ENCODE measurements at regions not wholly inside any gene's neighbourhood (a gene's known extent, or its start where the extent isn't known, plus 50 kb on each side); places are given as distances from the start of the nearest gene placed in this dataset.
A peak's percentile ranks its signal among the peaks of the same experiment; 100 is the strongest.
"Not testable (repeated sequence)": the region's sequence is repeated elsewhere in the genome, so short reads cannot be mapped to it uniquely, and the experiment has no call there.

DNA sequence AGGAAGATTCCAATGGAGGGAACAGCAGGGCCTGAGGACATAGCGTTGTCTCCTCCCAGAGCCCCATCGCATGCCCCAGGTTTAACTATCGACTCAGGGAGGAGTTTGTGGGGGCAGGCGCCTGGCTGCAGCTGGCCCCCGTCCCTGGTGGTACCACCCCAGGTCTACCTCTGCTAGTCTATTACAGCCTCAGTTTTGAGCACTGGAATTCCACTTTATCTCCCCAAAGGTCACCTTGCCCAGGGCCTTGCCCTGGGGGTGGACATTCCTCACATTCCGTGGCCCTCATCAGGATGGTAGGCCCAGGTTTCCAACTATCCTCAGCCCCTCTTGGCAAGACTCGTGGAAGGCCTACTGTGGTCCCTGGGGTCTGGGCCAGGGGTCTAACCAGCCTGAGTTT, 65.4 kb upstream of the SSBP3 start:
- Mint-ChIP-seq H3K27me3 (ENCODE audit: insufficient read depth) (peaks cover 26% of the 10 kb centered on the region), H3K27ac (no peak overlapping the region)

DNA sequence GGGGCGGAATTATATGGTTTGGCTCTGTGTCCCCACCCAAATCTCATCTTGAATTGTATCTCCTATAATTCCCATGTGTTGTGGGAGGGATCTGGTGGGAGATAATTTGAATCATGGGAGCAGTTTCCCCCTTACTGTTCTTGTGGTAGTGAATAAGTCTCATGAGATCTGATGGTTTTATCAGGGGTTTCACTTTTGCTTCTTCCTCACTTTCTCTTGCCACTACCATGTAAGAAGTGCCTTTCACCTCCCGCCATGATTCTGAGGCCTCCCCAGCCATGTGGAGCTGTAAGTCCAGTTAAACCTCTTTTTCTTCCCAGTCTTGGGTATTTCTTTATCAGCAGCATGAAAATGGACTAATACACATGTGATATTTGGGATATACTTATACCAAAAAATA, 63.2 kb upstream of the SSBP3 start:
- H3K4me1 Mint-ChIP-seq (ENCODE audit: low read depth); DNase-seq; H3K9me3 Mint-ChIP-seq; H3K27ac Mint-ChIP-seq; H3K36me3 Mint-ChIP-seq (ENCODE audit: low read depth); H3K4me3 Mint-ChIP-seq: not testable (repeated sequence)
- H3K27me3 Mint-ChIP-seq (ENCODE audit: insufficient read depth) = peaks cover 19% of the 10 kb centered on the region

More for the DNA sequence above, 65.4 kb upstream of the SSBP3 start:
- Mint-ChIP-seq H3K4me1 (ENCODE audit: low read depth) (no peaks in the 10 kb centered on the region), H3K9me3 (no peaks in the 10 kb centered on the region), H3K4me3 (no peak overlapping the region), H3K36me3 (ENCODE audit: low read depth) (no peaks in the 10 kb centered on the region)
- TF ChIP-seq, protein P1, sequence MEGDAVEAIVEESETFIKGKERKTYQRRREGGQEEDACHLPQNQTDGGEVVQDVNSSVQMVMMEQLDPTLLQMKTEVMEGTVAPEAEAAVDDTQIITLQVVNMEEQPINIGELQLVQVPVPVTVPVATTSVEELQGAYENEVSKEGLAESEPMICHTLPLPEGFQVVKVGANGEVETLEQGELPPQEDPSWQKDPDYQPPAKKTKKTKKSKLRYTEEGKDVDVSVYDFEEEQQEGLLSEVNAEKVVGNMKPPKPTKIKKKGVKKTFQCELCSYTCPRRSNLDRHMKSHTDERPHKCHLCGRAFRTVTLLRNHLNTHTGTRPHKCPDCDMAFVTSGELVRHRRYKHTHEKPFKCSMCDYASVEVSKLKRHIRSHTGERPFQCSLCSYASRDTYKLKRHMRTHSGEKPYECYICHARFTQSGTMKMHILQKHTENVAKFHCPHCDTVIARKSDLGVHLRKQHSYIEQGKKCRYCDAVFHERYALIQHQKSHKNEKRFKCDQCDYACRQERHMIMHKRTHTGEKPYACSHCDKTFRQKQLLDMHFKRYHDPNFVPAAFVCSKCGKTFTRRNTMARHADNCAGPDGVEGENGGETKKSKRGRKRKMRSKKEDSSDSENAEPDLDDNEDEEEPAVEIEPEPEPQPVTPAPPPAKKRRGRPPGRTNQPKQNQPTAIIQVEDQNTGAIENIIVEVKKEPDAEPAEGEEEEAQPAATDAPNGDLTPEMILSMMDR (IDR thresholded peaks at IDR 0.05) = no peak
- DNase-seq = no peak

DNA sequence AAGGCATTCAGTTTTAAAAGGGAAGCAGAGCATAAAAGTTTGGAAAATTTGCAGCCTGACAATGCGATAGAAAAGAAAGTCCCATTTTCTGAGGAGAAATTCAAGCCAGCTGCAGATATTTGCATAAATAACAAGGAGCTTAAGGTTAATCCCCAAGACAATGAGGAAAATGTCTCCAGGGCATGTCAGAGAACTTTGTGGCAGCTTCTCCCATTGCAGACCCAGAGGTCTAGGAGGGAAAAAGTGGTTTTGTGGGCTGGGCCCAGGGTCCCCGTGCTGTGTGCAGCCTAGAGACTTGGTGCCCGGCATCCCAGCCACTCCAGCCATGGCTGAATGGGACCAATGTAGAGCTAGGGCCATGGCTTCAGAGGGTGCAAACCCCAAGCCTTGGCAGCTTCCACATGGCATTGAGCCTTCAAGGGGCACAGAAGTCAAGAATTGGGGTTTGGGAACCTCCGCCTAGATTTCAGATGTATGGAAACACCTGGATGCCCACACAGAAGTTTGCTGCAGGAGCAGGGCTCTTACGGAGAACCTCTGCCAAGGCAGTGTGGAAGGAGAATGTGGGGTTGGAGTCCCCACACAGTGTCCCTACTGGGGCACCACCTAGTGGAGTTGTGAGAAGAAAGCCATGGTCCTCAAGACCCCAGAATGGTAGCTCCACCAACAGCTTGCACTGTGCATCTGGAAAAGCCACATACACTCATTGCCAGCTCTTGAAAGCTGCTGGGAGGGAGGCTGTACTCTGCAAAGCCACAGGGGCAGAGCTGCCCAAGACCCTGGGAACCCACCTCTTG, 62.3 kb upstream of the SSBP3 start:
- H3K4me3 Mint-ChIP-seq; DNase-seq; H3K27ac Mint-ChIP-seq; H3K9me3 Mint-ChIP-seq; H3K36me3 Mint-ChIP-seq (ENCODE audit: low read depth): not testable (repeated sequence)
- Mint-ChIP-seq H3K27me3 (ENCODE audit: insufficient read depth) (peaks cover 12% of the 10 kb centered on the region), H3K4me1 (ENCODE audit: low read depth) (peaks cover 12% of the 10 kb centered on the region)
- TF ChIP-seq, protein P1 (IDR thresholded peaks at IDR 0.05) = peak; percentile 53; the same call in 1 of the 2 replicates

DNA sequence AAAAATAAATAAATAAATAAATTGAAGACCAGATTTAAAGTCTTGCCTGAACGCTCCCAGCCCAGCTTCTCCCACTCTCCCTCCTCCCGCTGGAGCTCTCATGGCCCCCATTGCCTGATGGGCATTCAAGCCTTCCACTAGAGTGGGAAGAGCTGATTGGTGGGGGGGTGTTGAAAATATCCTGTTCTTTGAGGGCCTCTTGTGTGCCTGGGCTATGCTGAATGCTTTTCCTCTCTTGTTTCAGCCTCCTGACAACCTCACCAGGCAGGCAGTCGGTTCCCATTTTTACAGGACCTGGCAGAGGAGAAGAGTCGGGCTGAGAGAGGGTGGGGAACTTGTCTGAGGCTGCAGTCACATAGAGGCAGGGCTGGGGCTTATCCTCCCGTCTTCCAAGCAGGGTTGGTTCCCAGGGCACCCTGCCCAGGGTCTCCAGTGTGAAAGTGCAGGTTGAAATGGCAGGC, 59.2 kb upstream of the SSBP3 start:
- Mint-ChIP-seq H3K4me1 (ENCODE audit: low read depth) (peaks cover 12% of the 10 kb centered on the region), H3K27ac (no peak overlapping the region), H3K4me3 (no peak overlapping the region), H3K27me3 (ENCODE audit: insufficient read depth) (peaks cover 11% of the 10 kb centered on the region), H3K9me3 (no peaks in the 10 kb centered on the region), H3K36me3 (ENCODE audit: low read depth) (no peaks in the 10 kb centered on the region)
- no peak for DNase-seq
- TF ChIP-seq, protein P1 (IDR thresholded peaks at IDR 0.05) = no peak

DNA sequence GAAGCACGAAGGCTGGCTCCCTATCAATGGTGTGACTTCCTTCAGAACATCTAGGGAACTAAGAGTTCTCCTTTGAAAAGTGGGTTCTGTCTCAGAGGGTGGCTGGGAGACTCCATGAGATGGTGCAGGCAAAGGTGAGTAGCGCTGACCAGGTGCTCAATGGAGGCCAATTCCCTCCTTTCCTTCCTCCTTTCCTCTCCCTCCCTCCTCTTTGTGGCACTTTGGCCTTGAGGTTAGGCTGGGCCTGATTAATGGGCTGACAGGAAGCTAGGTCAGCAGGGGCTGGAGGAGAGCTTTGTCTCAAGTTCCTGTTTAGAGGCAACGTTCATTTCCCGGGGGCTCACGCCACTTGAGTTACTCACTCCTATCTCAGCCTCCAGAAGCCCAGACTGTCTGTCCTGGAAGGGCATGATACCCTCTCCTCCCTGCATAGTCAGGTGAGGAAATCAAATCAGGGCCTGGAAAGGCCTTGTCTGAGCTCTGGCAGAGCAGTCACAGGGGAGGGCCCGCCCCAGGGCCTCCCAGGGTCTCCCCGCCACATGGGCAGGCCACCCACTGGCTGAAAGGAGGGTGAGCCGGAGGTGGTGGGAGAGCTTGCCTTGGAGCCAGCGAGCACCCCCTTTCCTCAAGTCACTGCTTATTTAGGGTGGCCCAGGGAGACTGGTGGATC, 58.4 kb upstream of the SSBP3 start:
- H3K27ac Mint-ChIP-seq = peak overlapping the region; percentile 26; the same call in 1 of the 2 replicates
- H3K4me1 Mint-ChIP-seq (ENCODE audit: low read depth) = peaks cover 12% of the 10 kb centered on the region
- no peaks in the 10 kb centered on the region for H3K9me3 Mint-ChIP-seq
- DNase-seq = no peak
- H3K36me3 Mint-ChIP-seq (ENCODE audit: low read depth) = no peaks in the 10 kb centered on the region
- H3K27me3 Mint-ChIP-seq (ENCODE audit: insufficient read depth) = peaks cover 16% of the 10 kb centered on the region
- TF ChIP-seq, protein P1 (IDR thresholded peaks at IDR 0.05) = no peak
- no peak overlapping the region for H3K4me3 Mint-ChIP-seq

DNA sequence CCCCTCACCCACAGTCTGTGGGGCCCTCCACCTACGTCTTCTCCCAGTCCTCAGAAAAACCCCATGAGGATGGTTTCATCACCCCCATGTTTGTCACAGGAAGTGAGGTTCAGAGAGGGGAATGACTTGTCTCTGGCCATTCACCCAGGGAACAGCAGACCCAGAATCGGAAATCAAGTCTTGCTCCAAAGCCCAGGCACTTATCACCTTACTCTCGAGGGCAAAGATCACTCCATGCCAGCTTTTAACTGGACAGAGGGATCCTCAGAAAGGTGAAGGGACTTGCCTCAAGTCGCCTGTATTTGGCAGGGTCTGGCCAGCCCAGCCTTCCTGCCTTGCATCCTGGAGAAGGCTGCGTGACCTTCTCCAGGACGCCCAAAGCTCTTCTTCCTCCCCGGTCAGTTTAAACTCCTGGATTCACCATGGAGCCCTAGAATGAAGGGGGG, 57.9 kb upstream of the SSBP3 start:
- TF ChIP-seq, protein P1 (IDR thresholded peaks at IDR 0.05) = no peak
- H3K27ac Mint-ChIP-seq = peak overlapping the region; percentile 26; the same call in 1 of the 2 replicates
- H3K4me3 Mint-ChIP-seq = no peak overlapping the region
- H3K9me3 Mint-ChIP-seq = no peaks in the 10 kb centered on the region
- peaks cover 18% of the 10 kb centered on the region for H3K4me1 Mint-ChIP-seq (ENCODE audit: low read depth)
- no peak for DNase-seq
- peaks cover 14% of the 10 kb centered on the region for H3K27me3 Mint-ChIP-seq (ENCODE audit: insufficient read depth)
- no peaks in the 10 kb centered on the region for H3K36me3 Mint-ChIP-seq (ENCODE audit: low read depth)

Measured in HFFc6 (cell line).